Ascending aorta (tissue), 2 donors: ENCODE measurements at regions not wholly inside any gene's neighbourhood (a gene's known extent, or its start where the extent isn't known, plus 50 kb on each side); places are given as distances from the start of the nearest gene placed in this dataset.

Source experiments
- DNase-seq, 2 donors: peaks; one replicate each; pipeline ENCODE4 v3.0.0-alpha.2; 2019; ENCODE audit warnings: low spot score in 2 of 2
- H3K27ac ChIP-seq, 2 donors: fragments of 200-600 bp; sonication (generic); one replicate each; pipeline ENCODE4 v1.5.1; 2016 to 2017; ENCODE audit warnings: mild to moderate bottlenecking in 1 of 2
- H3K27me3 ChIP-seq: fragments of 200-600 bp; sonication (generic); one replicate; pipeline ENCODE4 v1.5.1; 2017
- H3K36me3 ChIP-seq, 2 donors: fragments of 200-600 bp; sonication (generic); one replicate each; pipeline ENCODE4 v1.5.1; 2016
- H3K4me1 ChIP-seq, 2 donors: fragments of 200-600 bp; sonication (generic); one replicate each; pipeline ENCODE4 v1.5.1; 2016 to 2017; ENCODE audit warnings: mild to moderate bottlenecking in 1 of 2
- H3K4me3 ChIP-seq, 2 donors: fragments of 200-600 bp; sonication (generic); one replicate each; pipeline ENCODE4 v1.5.1; 2016 to 2017; ENCODE audit warnings: mild to moderate bottlenecking in 1 of 2
- H3K9me3 ChIP-seq, 2 donors: fragments of 200-600 bp; sonication (generic); one replicate each; pipeline ENCODE4 v1.5.1; 2016
- intact Hi-C: fragments of 100-400 bp; cut with DNase I; formaldehyde crosslinking; loops from one replicate; pipeline ENCODE4 v1.15.1; 2023
- TF ChIP-seq, protein P1 (sequence below), 3 experiments: fragments of 200-600 bp in 2 of 3; fragments of 450-650 bp in 1 of 3; sonication (generic) in 2 of 3; IDR thresholded peaks; one replicate each; pipeline ENCODE4 v1.5.1; 2016 to 2019; ENCODE audit warnings: antibody characterized with exemption in 3 of 3, mild to moderate bottlenecking in 1 of 3, moderate library complexity in 1 of 3

DNA sequence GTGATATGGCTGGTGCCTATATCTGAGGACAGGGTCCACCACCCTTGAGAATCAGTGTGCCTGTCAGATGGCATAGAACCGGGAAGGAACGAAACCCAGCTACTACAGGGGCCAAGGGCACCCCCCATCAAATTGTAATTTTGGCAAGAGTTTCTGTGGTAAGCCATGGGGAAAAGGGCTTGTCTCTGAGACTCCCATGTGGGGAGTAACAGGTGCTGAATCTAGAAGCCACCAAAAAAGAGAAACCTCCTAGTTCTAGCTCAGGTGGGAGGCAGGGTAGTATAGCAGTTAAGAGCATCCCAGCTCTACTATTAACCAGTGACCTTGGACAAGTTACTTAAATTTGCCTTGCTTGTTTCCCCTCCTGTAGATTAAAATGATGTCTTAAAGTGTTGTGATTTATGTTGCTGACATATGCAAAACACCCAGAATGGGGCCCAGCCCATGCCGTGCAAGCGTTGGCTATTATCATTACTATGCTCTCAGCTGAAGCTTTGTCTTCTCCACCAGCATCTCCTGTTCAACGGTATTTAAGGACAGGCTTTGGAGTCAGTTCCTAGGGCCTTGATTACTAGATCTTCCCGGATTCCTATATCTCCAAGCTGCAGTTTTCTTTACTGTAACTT, 210.7 kb upstream of the NLRP1 start:
- H3K36me3 ChIP-seq: no peaks in the 10 kb centered on the region
- DNase-seq: no peak
- H3K4me1 ChIP-seq: no peaks in the 10 kb centered on the region
- H3K9me3 ChIP-seq: no peaks in the 10 kb centered on the region
- TF ChIP-seq, protein P1, sequence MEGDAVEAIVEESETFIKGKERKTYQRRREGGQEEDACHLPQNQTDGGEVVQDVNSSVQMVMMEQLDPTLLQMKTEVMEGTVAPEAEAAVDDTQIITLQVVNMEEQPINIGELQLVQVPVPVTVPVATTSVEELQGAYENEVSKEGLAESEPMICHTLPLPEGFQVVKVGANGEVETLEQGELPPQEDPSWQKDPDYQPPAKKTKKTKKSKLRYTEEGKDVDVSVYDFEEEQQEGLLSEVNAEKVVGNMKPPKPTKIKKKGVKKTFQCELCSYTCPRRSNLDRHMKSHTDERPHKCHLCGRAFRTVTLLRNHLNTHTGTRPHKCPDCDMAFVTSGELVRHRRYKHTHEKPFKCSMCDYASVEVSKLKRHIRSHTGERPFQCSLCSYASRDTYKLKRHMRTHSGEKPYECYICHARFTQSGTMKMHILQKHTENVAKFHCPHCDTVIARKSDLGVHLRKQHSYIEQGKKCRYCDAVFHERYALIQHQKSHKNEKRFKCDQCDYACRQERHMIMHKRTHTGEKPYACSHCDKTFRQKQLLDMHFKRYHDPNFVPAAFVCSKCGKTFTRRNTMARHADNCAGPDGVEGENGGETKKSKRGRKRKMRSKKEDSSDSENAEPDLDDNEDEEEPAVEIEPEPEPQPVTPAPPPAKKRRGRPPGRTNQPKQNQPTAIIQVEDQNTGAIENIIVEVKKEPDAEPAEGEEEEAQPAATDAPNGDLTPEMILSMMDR (IDR thresholded peaks at IDR 0.05): no peak
- H3K27me3 ChIP-seq: no peaks in the 10 kb centered on the region
- no peak overlapping the region for H3K4me3 ChIP-seq
- no peak overlapping the region for H3K27ac ChIP-seq
- intact Hi-C loops: no loop called here

DNA sequence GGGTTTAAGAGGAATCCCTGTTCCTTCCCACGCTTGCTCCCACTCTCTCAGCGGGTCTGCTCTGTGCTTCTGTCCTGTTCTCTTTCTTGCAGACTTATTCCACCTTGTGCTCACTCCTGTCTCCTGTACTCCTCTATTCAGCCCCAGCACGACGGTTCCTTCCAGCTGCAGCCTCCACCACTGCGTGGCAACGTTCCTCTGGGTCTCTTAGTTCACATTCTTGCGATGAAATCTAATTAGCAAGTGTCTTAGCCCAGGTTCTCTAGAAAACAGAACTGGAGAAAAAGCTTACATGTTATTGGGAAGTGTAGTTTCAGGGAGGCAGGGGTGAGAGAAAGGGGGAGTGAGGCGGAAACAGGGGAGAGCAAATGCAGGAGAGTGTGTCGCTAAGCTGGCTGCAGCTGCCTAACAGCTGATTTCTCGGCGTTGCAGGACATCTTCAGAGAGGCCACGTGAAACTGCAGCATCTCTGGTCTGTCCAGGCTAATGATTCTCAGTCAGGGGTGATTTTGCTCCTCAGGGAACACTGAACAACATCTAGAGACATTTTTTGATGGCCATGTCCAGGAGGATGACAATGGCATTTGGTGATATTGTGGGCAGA, 213.2 kb upstream of the NLRP1 start:
- Histone ChIP-seq H3K4me3 (no peak overlapping the region), H3K4me1 (no peaks in the 10 kb centered on the region), H3K27me3 (no peaks in the 10 kb centered on the region), H3K27ac (no peak overlapping the region), H3K36me3 (no peaks in the 10 kb centered on the region), H3K9me3 (no peaks in the 10 kb centered on the region)
- no peak for DNase-seq
- TF ChIP-seq, protein P1 (IDR thresholded peaks at IDR 0.05): no peak
- intact Hi-C loops: no loop called here

DNA sequence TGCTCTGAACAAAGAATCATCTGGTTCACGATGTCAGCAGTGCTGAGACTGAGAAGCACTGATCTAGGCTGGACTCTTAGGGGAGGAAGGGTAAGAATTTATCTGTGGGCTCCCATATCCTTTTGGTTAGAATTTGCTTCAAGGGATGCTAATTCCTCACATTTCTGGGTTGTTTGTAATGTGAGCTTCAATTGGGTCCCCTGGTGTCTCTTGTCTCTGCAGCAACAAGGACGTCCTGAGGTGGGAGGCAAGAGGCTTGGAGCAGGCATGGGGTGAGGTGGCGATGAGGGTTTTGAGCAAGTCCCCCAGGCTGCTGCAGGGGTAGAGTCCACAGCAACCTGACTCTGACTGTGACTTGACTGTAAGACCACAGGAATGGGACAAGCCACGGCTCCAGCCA, 213.8 kb upstream of the NLRP1 start:
- DNase-seq: no peak
- no peaks in the 10 kb centered on the region for H3K9me3 ChIP-seq
- H3K27ac ChIP-seq: no peak overlapping the region
- no peak overlapping the region for H3K4me3 ChIP-seq
- no peaks in the 10 kb centered on the region for H3K4me1 ChIP-seq
- intact Hi-C loops: no loop called here
- H3K36me3 ChIP-seq: no peaks in the 10 kb centered on the region
- TF ChIP-seq, protein P1 (IDR thresholded peaks at IDR 0.05): no peak
- H3K27me3 ChIP-seq: no peaks in the 10 kb centered on the region

DNA sequence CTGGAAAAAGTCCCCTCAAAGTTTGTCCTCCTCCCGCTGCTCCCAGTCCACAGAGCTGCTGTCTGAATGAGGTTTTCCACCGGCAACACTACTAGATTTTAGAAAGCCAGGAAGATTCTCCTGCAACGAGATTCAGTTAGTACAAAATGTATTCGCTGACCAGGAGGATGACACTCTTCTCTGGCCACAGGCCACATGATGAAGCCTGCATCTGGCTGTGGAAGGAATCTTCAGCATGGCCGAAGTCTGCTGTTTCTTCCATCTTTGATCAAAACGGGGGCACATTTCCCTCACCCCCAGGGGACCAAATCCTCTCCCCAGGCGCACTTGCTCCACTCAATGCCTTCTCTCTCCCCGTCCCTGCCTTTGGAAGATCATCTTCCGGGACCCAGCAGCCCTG, 215.8 kb upstream of the NLRP1 start:
- intact Hi-C loops: no loop called here

DNA sequence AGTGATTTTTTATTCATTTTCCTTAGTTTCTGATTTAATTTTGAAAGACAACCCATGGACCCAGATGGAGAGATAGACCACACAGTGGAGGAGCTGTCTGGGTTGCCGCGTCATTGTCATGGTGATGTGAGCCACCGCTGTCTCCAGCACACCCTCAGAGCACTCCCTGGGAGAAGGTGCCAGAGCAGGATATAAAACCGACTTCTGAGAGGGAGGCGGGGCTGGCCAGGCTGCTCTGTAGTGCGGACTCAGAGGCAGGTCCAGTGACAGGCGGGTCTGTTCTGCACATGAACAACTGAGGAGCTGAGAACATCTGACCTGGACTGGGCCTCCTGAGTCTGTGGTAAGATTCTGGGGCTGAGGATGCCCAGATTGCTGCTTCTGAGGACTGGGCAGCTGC, 216.3 kb upstream of the NLRP1 start:
- H3K9me3 ChIP-seq: no peaks in the 10 kb centered on the region
- H3K4me3 ChIP-seq: no peak overlapping the region

More for the DNA sequence above, 215.8 kb upstream of the NLRP1 start:
- Histone ChIP-seq H3K27me3 (no peaks in the 10 kb centered on the region), H3K36me3 (no peaks in the 10 kb centered on the region), H3K9me3 (no peaks in the 10 kb centered on the region), H3K27ac (no peak overlapping the region), H3K4me3 (no peak overlapping the region), H3K4me1 (no peaks in the 10 kb centered on the region)
- no peak for DNase-seq
- TF ChIP-seq, protein P1 (IDR thresholded peaks at IDR 0.05): no peak

More for the DNA sequence above, 216.3 kb upstream of the NLRP1 start:
- intact Hi-C loops: no loop called here
- Histone ChIP-seq H3K4me1 (no peaks in the 10 kb centered on the region), H3K36me3 (no peaks in the 10 kb centered on the region), H3K27ac (no peak overlapping the region), H3K27me3 (no peaks in the 10 kb centered on the region)
- DNase-seq: no peak
- TF ChIP-seq, protein P1 (IDR thresholded peaks at IDR 0.05): no peak
